ENCODE measurements at regions not wholly inside any gene's neighbourhood (a gene's known extent, or its start where the extent isn't known, plus 50 kb on each side); places are given as distances from the start of the nearest gene placed in this dataset.
"Not testable (repeated sequence)": the region's sequence is repeated elsewhere in the genome, so short reads cannot be mapped to it uniquely, and the experiment has no call there.

GRCh38 chr5:109630093-109630492, 59.6 kb upstream of the MAN2A1 start:
- Mint-ChIP-seq H3K27me3 (peaks cover 64% of the 10 kb centered on the region), H3K27ac (ENCODE audit: low read depth) (no peak overlapping the region), H3K4me3 (no peak overlapping the region), H3K9me3 (no peaks in the 10 kb centered on the region), H3K4me1 (no peaks in the 10 kb centered on the region), H3K36me3 (ENCODE audit: insufficient read depth) (no peaks in the 10 kb centered on the region)
- no peak for DNase-seq (ENCODE audit: low spot score in 2 of 2)
- ATAC-seq (replicated peaks; ENCODE audit: extremely low read depth, poor library complexity, severe bottlenecking): no peak

- H3K4me3 Mint-ChIP-seq: no peak overlapping the region
- no peaks in the 10 kb centered on the region for H3K9me3 Mint-ChIP-seq
- ATAC-seq (replicated peaks; ENCODE audit: extremely low read depth, poor library complexity, severe bottlenecking): no peak
- no peak for DNase-seq (ENCODE audit: low spot score in 2 of 2)
- H3K36me3 Mint-ChIP-seq (ENCODE audit: insufficient read depth): no peaks in the 10 kb centered on the region
- H3K27me3 Mint-ChIP-seq: peaks cover 58% of the 10 kb centered on the region
- no peaks in the 10 kb centered on the region for H3K4me1 Mint-ChIP-seq
- H3K27ac Mint-ChIP-seq (ENCODE audit: low read depth): no peak overlapping the region
Measured at GRCh38 chr5:109628591-109628990, 61.1 kb upstream of the MAN2A1 start.

- not testable (repeated sequence) for H3K36me3 Mint-ChIP-seq (ENCODE audit: insufficient read depth); H3K4me3 Mint-ChIP-seq; ATAC-seq (replicated peaks; ENCODE audit: extremely low read depth, poor library complexity, severe bottlenecking); H3K4me1 Mint-ChIP-seq; DNase-seq (ENCODE audit: low spot score in 2 of 2); H3K27ac Mint-ChIP-seq (ENCODE audit: low read depth); H3K9me3 Mint-ChIP-seq
- peaks cover 22% of the 10 kb centered on the region for H3K27me3 Mint-ChIP-seq
Measured at GRCh38 chr5:109621266-109621665, 68.5 kb upstream of the MAN2A1 start.

GRCh38 chr5:109620651-109621050, 69.1 kb upstream of the MAN2A1 start:
- H3K4me1 Mint-ChIP-seq: no peaks in the 10 kb centered on the region
- no peak for ATAC-seq (replicated peaks; ENCODE audit: extremely low read depth, poor library complexity, severe bottlenecking)
- no peak overlapping the region for H3K4me3 Mint-ChIP-seq
- no peaks in the 10 kb centered on the region for H3K9me3 Mint-ChIP-seq
- peaks cover 22% of the 10 kb centered on the region for H3K27me3 Mint-ChIP-seq
- no peaks in the 10 kb centered on the region for H3K36me3 Mint-ChIP-seq (ENCODE audit: insufficient read depth)
- DNase-seq (ENCODE audit: low spot score in 2 of 2): no peak
- no peak overlapping the region for H3K27ac Mint-ChIP-seq (ENCODE audit: low read depth)

- H3K4me3 Mint-ChIP-seq: no peak overlapping the region
- peaks cover 15% of the 10 kb centered on the region for H3K27me3 Mint-ChIP-seq
Measured at GRCh38 chr5:109619606-109620005, 70.1 kb upstream of the MAN2A1 start.

GRCh38 chr5:109619021-109619460, 70.7 kb upstream of the MAN2A1 start:
- DNase-seq (ENCODE audit: low spot score in 2 of 2) (no peak), ATAC-seq (replicated peaks; ENCODE audit: extremely low read depth, poor library complexity, severe bottlenecking) (no peak)
- Mint-ChIP-seq H3K36me3 (ENCODE audit: insufficient read depth) (no peaks in the 10 kb centered on the region), H3K27me3 (peaks cover 11% of the 10 kb centered on the region), H3K4me3 (no peak overlapping the region), H3K9me3 (no peaks in the 10 kb centered on the region), H3K27ac (ENCODE audit: low read depth) (no peak overlapping the region), H3K4me1 (no peaks in the 10 kb centered on the region)

More at GRCh38 chr5:109619606-109620005, 70.1 kb upstream of the MAN2A1 start:
- ATAC-seq (replicated peaks; ENCODE audit: extremely low read depth, poor library complexity, severe bottlenecking) (no peak), DNase-seq (ENCODE audit: low spot score in 2 of 2) (no peak)
- Mint-ChIP-seq H3K36me3 (ENCODE audit: insufficient read depth) (no peaks in the 10 kb centered on the region), H3K9me3 (no peaks in the 10 kb centered on the region), H3K27ac (ENCODE audit: low read depth) (no peak overlapping the region), H3K4me1 (no peaks in the 10 kb centered on the region)

- Mint-ChIP-seq H3K27ac (ENCODE audit: low read depth) (no peak overlapping the region), H3K27me3 (peaks cover 11% of the 10 kb centered on the region), H3K4me1 (no peaks in the 10 kb centered on the region), H3K9me3 (no peaks in the 10 kb centered on the region), H3K4me3 (no peak overlapping the region), H3K36me3 (ENCODE audit: insufficient read depth) (no peaks in the 10 kb centered on the region)
- DNase-seq (ENCODE audit: low spot score in 2 of 2) (no peak), ATAC-seq (replicated peaks; ENCODE audit: extremely low read depth, poor library complexity, severe bottlenecking) (no peak)
Measured at GRCh38 chr5:109614981-109615380, 74.7 kb upstream of the MAN2A1 start.

GRCh38 chr5:109614301-109614700, 75.4 kb upstream of the MAN2A1 start:
- H3K9me3 Mint-ChIP-seq: no peaks in the 10 kb centered on the region
- no peaks in the 10 kb centered on the region for H3K36me3 Mint-ChIP-seq (ENCODE audit: insufficient read depth)
- no peak overlapping the region for H3K27ac Mint-ChIP-seq (ENCODE audit: low read depth)
- no peak overlapping the region for H3K4me3 Mint-ChIP-seq
- H3K4me1 Mint-ChIP-seq: no peaks in the 10 kb centered on the region
- H3K27me3 Mint-ChIP-seq: peaks cover 11% of the 10 kb centered on the region
- no peak for DNase-seq (ENCODE audit: low spot score in 2 of 2)
- ATAC-seq (replicated peaks; ENCODE audit: extremely low read depth, poor library complexity, severe bottlenecking): no peak

- no peak for DNase-seq (ENCODE audit: low spot score in 2 of 2)
- no peak overlapping the region for H3K27ac Mint-ChIP-seq (ENCODE audit: low read depth)
- no peak for ATAC-seq (replicated peaks; ENCODE audit: extremely low read depth, poor library complexity, severe bottlenecking)
- no peaks in the 10 kb centered on the region for H3K36me3 Mint-ChIP-seq (ENCODE audit: insufficient read depth)
- H3K27me3 Mint-ChIP-seq: no peaks in the 10 kb centered on the region
- no peaks in the 10 kb centered on the region for H3K4me1 Mint-ChIP-seq
- no peaks in the 10 kb centered on the region for H3K9me3 Mint-ChIP-seq
- H3K4me3 Mint-ChIP-seq: no peak overlapping the region
Measured at GRCh38 chr5:109612278-109612905, 77.3 kb upstream of the MAN2A1 start.

GRCh38 chr5:109611505-109611904, 78.2 kb upstream of the MAN2A1 start:
- H3K27ac Mint-ChIP-seq (ENCODE audit: low read depth): no peak overlapping the region
- ATAC-seq (replicated peaks; ENCODE audit: extremely low read depth, poor library complexity, severe bottlenecking): no peak
- no peak overlapping the region for H3K4me3 Mint-ChIP-seq
- no peaks in the 10 kb centered on the region for H3K4me1 Mint-ChIP-seq
- DNase-seq (ENCODE audit: low spot score in 2 of 2): no peak
- no peaks in the 10 kb centered on the region for H3K36me3 Mint-ChIP-seq (ENCODE audit: insufficient read depth)
- H3K27me3 Mint-ChIP-seq: no peaks in the 10 kb centered on the region
- H3K9me3 Mint-ChIP-seq: no peaks in the 10 kb centered on the region

- Mint-ChIP-seq H3K9me3 (no peaks in the 10 kb centered on the region), H3K4me1 (no peaks in the 10 kb centered on the region), H3K4me3 (no peak overlapping the region), H3K36me3 (ENCODE audit: insufficient read depth) (no peaks in the 10 kb centered on the region), H3K27ac (ENCODE audit: low read depth) (no peak overlapping the region), H3K27me3 (peaks cover 1% of the 10 kb centered on the region)
- no peak for ATAC-seq (replicated peaks; ENCODE audit: extremely low read depth, poor library complexity, severe bottlenecking)
- no peak for DNase-seq (ENCODE audit: low spot score in 2 of 2)
Measured at GRCh38 chr5:109611061-109611460, 78.7 kb upstream of the MAN2A1 start.

GRCh38 chr5:109610581-109610980, 79.1 kb upstream of the MAN2A1 start:
- no peaks in the 10 kb centered on the region for H3K9me3 Mint-ChIP-seq
- no peak overlapping the region for H3K4me3 Mint-ChIP-seq
- no peak for DNase-seq (ENCODE audit: low spot score in 2 of 2)
- peaks cover 6% of the 10 kb centered on the region for H3K27me3 Mint-ChIP-seq
- no peak for ATAC-seq (replicated peaks; ENCODE audit: extremely low read depth, poor library complexity, severe bottlenecking)
- no peaks in the 10 kb centered on the region for H3K36me3 Mint-ChIP-seq (ENCODE audit: insufficient read depth)
- H3K27ac Mint-ChIP-seq (ENCODE audit: low read depth): no peak overlapping the region
- no peaks in the 10 kb centered on the region for H3K4me1 Mint-ChIP-seq

GRCh38 chr5:109605207-109605730, 84.5 kb upstream of the MAN2A1 start:
- Mint-ChIP-seq H3K9me3 (no peaks in the 10 kb centered on the region), H3K4me3 (no peak overlapping the region), H3K27ac (ENCODE audit: low read depth) (no peak overlapping the region), H3K27me3 (peaks cover 13% of the 10 kb centered on the region), H3K4me1 (no peaks in the 10 kb centered on the region), H3K36me3 (ENCODE audit: insufficient read depth) (no peaks in the 10 kb centered on the region)
- ATAC-seq (replicated peaks; ENCODE audit: extremely low read depth, poor library complexity, severe bottlenecking) (no peak), DNase-seq (ENCODE audit: low spot score in 2 of 2) (no peak)
